SK-N-SH (cell line): ENCODE measurements at regions not wholly inside any gene's neighbourhood (a gene's known extent, or its start where the extent isn't known, plus 50 kb on each side); places are given as distances from the start of the nearest gene placed in this dataset.

Experiments used
- CTCF ChIA-PET: fragments of 300-600, 350-600 bp; formaldehyde crosslinking; extraction: SDS; loops from one replicate; lab custom pipeline; 2021; lab: Yijun Ruan, JAX
- POLR2A ChIA-PET: fragments of 350-600 bp; sonication (Branson Sonifier 250); formaldehyde crosslinking; extraction: SDS; loops from one replicate; lab custom pipeline; 2020; ENCODE audit warnings: antibody characterized with exemption, inconsistent platforms; lab: Yijun Ruan, JAX
- DNase-seq: peaks from one replicate; pipeline ENCODE4 v3.0.0; 2012
- H2AFZ ChIP-seq: fragments of 200-600 bp; sonication (generic); 2 replicates; pipeline ENCODE4 v1.8.1; 2016; ENCODE audit warnings: antibody characterized with exemption, mild to moderate bottlenecking, low read depth
- H3F3A ChIP-seq: fragments of 200-600 bp; sonication (generic); replicated peaks from 2 replicates; pipeline ENCODE3; 2016; ENCODE audit warnings: antibody characterized with exemption, mild to moderate bottlenecking; ENCODE audit not compliant: insufficient read depth
- H3K27ac ChIP-seq, 2 experiments: fragments of 200-500 bp in 1 of 2; fragments of 200-600 bp in 1 of 2; sonication (Bioruptor generic) in 1 of 2; sonication (generic), shearing (Covaris generic) in 1 of 2; 2 replicates each; pipeline versions ENCODE4 v1.5.1 to v1.6.1; 2014 to 2016; ENCODE audit warnings: low read depth in 2 of 2, inconsistent platforms in 1 of 2, low read length in 1 of 2, mild to moderate bottlenecking in 1 of 2, mixed read lengths in 1 of 2
- H3K27me3 ChIP-seq: fragments of 200-600 bp; sonication (generic), shearing (Covaris generic); 2 replicates; pipeline ENCODE4 v1.6.1; 2016; ENCODE audit warnings: mixed run types; ENCODE audit not compliant: insufficient read depth
- H3K36me3 ChIP-seq, 2 experiments: fragments of 200-500 bp in 1 of 2; fragments of 200-600 bp in 1 of 2; sonication (Bioruptor generic) in 1 of 2; sonication (generic) in 1 of 2; replicated peaks in 1 of 2; 2 replicates each; pipeline versions ENCODE3 to v1.5.1; 2014 to 2016; ENCODE audit warnings: low read length in 1 of 2, mild to moderate bottlenecking in 1 of 2; ENCODE audit not compliant: insufficient read depth in 2 of 2, control insufficient read depth in 1 of 2
- H3K4me1 ChIP-seq, 2 experiments: fragments of 200-500 bp in 1 of 2; fragments of 200-600 bp in 1 of 2; sonication (Bioruptor generic) in 1 of 2; sonication (generic), shearing (Covaris generic) in 1 of 2; 2 replicates each; pipeline versions ENCODE4 v1.5.1 to v1.6.1; 2014 to 2016; ENCODE audit warnings: low read depth in 1 of 2, low read length in 1 of 2, mixed run types in 1 of 2; ENCODE audit not compliant: insufficient read depth in 2 of 2, control insufficient read depth in 1 of 2
- H3K4me2 ChIP-seq: fragments of 200-600 bp; sonication (generic), shearing (Covaris generic); 2 replicates; pipeline ENCODE4 v1.6.1; 2017; ENCODE audit warnings: mixed run types
- H3K4me3 ChIP-seq, 2 experiments: fragments of 200-500 bp in 1 of 2; fragments of 200-600 bp in 1 of 2; sonication (Bioruptor generic) in 1 of 2; sonication (generic), shearing (Covaris generic) in 1 of 2; 2 replicates each; pipeline versions ENCODE4 v1.5.1 to v1.8.1; 2014 to 2016; ENCODE audit warnings: low read depth in 2 of 2, inconsistent platforms in 1 of 2, low read length in 1 of 2, mild to moderate bottlenecking in 1 of 2, mixed read lengths in 1 of 2, moderate library complexity in 1 of 2
- H3K79me2 ChIP-seq: fragments of 200-600 bp; sonication (generic); 2 replicates; pipeline ENCODE4 v1.8.1; 2017; ENCODE audit warnings: mild to moderate bottlenecking; ENCODE audit not compliant: insufficient read depth
- H3K9ac ChIP-seq: fragments of 200-600 bp; sonication (generic); 2 replicates; pipeline ENCODE4 v1.6.1; 2017; ENCODE audit warnings: mixed run types
- H3K9me2 ChIP-seq: fragments of 200-600 bp; sonication (generic); 2 replicates; pipeline ENCODE4 v1.6.1; 2017; ENCODE audit warnings: mixed run types
- H3K9me3 ChIP-seq: fragments of 200-600 bp; sonication (generic); 2 replicates; pipeline ENCODE4 v1.6.1; 2017; ENCODE audit warnings: mixed run types, mild to moderate bottlenecking, moderate library complexity
- H4K20me1 ChIP-seq: fragments of 200-600 bp; sonication (generic); 2 replicates; pipeline ENCODE4 v1.6.1; 2017; ENCODE audit warnings: mild to moderate bottlenecking, mixed run types; ENCODE audit not compliant: insufficient read depth
- CHD2 ChIP-seq: fragments of 150-350 bp; IDR thresholded peaks from 2 replicates; pipeline ENCODE4 v1.6.1; 2018; ENCODE audit warnings: low read length; ENCODE audit not compliant: partially characterized antibody
- EP300 ChIP-seq, 2 experiments: IDR thresholded peaks; 2 replicates each; pipeline versions ENCODE4 v1.4.0 to v1.6.1; 2012; ENCODE audit warnings: borderline replicate concordance in 1 of 2, low read depth in 1 of 2, low read length in 1 of 2
- FOSL2 ChIP-seq: IDR thresholded peaks from 2 replicates; pipeline ENCODE4 v1.4.0; 2012; ENCODE audit warnings: low read depth, mild to moderate bottlenecking, moderate library complexity, borderline replicate concordance
- FOXJ3 ChIP-seq: sonication (generic); formaldehyde crosslinking; IDR thresholded peaks from 2 replicates; pipeline ENCODE4 v1.5.1; 2020; ENCODE audit warnings: mild to moderate bottlenecking, missing genetic modification reagents
- FOXM1 ChIP-seq: IDR thresholded peaks from 2 replicates; pipeline ENCODE4 v1.4.0; 2012; ENCODE audit warnings: low read depth, mild to moderate bottlenecking
- GABPA ChIP-seq: IDR thresholded peaks from 2 replicates; pipeline ENCODE4 v1.4.0; 2012; ENCODE audit warnings: low read depth, mild to moderate bottlenecking
- GATA2 ChIP-seq: sonication (generic); formaldehyde crosslinking; IDR thresholded peaks from 2 replicates; pipeline ENCODE4 v1.5.0; 2020; ENCODE audit warnings: mild to moderate bottlenecking, missing genetic modification reagents
- JUND ChIP-seq: IDR thresholded peaks from 2 replicates; pipeline ENCODE4 v1.4.0; 2012
- MEF2A ChIP-seq: IDR thresholded peaks from 2 replicates; pipeline ENCODE4 v1.4.0; 2012; ENCODE audit warnings: low read depth, borderline replicate concordance
- NFIC ChIP-seq: IDR thresholded peaks from 2 replicates; pipeline ENCODE4 v1.4.0; 2012; ENCODE audit warnings: borderline replicate concordance
- POLR2AphosphoS5 ChIP-seq: IDR thresholded peaks from 2 replicates; pipeline ENCODE4 v1.6.1; 2012; ENCODE audit warnings: low read depth, low read length
- RAD21 ChIP-seq: IDR thresholded peaks from 2 replicates; pipeline ENCODE4 v1.6.1; 2012; ENCODE audit warnings: mild to moderate bottlenecking, low read length
- RCOR1 ChIP-seq: fragments of 150-350 bp; IDR thresholded peaks from 2 replicates; pipeline ENCODE4 v1.6.1; 2017; ENCODE audit warnings: antibody characterized with exemption, low read length
- RFX5 ChIP-seq: IDR thresholded peaks from 2 replicates; pipeline ENCODE4 v1.6.1; 2012; ENCODE audit warnings: mild to moderate bottlenecking, improper control_type of control experiment, low read length
- SMC3 ChIP-seq: IDR thresholded peaks from 2 replicates; pipeline ENCODE4 v1.6.1; 2012; ENCODE audit warnings: low read depth, low read length, improper control_type of control experiment
- TCF12 ChIP-seq: IDR thresholded peaks from 2 replicates; pipeline ENCODE4 v1.4.0; 2012
- TEAD4 ChIP-seq: IDR thresholded peaks from 2 replicates; pipeline ENCODE4 v1.4.0; 2012; ENCODE audit warnings: mild to moderate bottlenecking, borderline replicate concordance; ENCODE audit not compliant: insufficient read depth
- USF2 ChIP-seq: fragments of 150-350 bp; IDR thresholded peaks from 2 replicates; pipeline ENCODE4 v1.6.1; 2017; ENCODE audit warnings: antibody characterized with exemption, low read length, low read depth, borderline replicate concordance
- YY1 ChIP-seq: IDR thresholded peaks from 2 replicates; pipeline ENCODE4 v1.4.0; 2012; ENCODE audit warnings: low read depth, mild to moderate bottlenecking
- WGBS: methylation state at CpG from one replicate; pipeline ENCODE4 v1.1.6; 2017; ENCODE audit warnings: low lambda C conversion rate; 5-methylcytosine and 5-hydroxymethylcytosine counted together
- TF ChIP-seq, protein P1 (sequence below): fragments of 150-350 bp; IDR thresholded peaks from 2 replicates; pipeline ENCODE4 v1.6.1; 2016; ENCODE audit warnings: mild to moderate bottlenecking, low read depth, low read length
- TF ChIP-seq, protein P2 (sequence below): IDR thresholded peaks from 2 replicates; pipeline ENCODE4 v1.4.0; 2012; ENCODE audit warnings: low read depth
- TF ChIP-seq, protein P3 (sequence below): fragments of 200-600 bp; sonication (generic); IDR thresholded peaks from 2 replicates; pipeline ENCODE4 v1.6.1; 2017; ENCODE audit warnings: antibody characterized with exemption, mild to moderate bottlenecking, moderate library complexity

- Histone ChIP-seq H3K9me2 (no peaks in the 10 kb centered on the region), H3K27ac (no peak overlapping the region), H3K36me3 (no peaks in the 10 kb centered on the region), H3K27me3 (no peaks in the 10 kb centered on the region), H4K20me1 (no peaks in the 10 kb centered on the region), H3K4me1 (no peaks in the 10 kb centered on the region), H2AFZ (no peak overlapping the region), H3K4me2 (no peak overlapping the region), H3K4me3 (no peak overlapping the region), H3F3A (no peaks in the 10 kb centered on the region), H3K9me3 (no peaks in the 10 kb centered on the region), H3K9ac (no peak overlapping the region), H3K79me2 (no peaks in the 10 kb centered on the region)
- DNase-seq: no peak
- POLR2A ChIA-PET: no interaction called here
- 8% methylated on average over 4 of the region's 4 CpGs for WGBS
- TF ChIP-seq RAD21 (no peak), USF2 (no peak), FOSL2 (no peak), FOXM1 (no peak), GABPA (no peak), GATA2 (CRISPR knock-in tag) (no peak), SMC3 (no peak), POLR2AphosphoS5 (no peak), RCOR1 (no peak), RFX5 (no peak)
- TF ChIP-seq, protein P1, sequence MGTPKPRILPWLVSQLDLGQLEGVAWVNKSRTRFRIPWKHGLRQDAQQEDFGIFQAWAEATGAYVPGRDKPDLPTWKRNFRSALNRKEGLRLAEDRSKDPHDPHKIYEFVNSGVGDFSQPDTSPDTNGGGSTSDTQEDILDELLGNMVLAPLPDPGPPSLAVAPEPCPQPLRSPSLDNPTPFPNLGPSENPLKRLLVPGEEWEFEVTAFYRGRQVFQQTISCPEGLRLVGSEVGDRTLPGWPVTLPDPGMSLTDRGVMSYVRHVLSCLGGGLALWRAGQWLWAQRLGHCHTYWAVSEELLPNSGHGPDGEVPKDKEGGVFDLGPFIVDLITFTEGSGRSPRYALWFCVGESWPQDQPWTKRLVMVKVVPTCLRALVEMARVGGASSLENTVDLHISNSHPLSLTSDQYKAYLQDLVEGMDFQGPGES: no peak
- TF ChIP-seq, protein P2, sequence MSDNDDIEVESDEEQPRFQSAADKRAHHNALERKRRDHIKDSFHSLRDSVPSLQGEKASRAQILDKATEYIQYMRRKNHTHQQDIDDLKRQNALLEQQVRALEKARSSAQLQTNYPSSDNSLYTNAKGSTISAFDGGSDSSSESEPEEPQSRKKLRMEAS: no peak
- CTCF ChIA-PET: no interaction called here
Measured at GRCh38 chr13:18956473-18957078, 225.0 kb downstream of the TUBA3C start.

DNA sequence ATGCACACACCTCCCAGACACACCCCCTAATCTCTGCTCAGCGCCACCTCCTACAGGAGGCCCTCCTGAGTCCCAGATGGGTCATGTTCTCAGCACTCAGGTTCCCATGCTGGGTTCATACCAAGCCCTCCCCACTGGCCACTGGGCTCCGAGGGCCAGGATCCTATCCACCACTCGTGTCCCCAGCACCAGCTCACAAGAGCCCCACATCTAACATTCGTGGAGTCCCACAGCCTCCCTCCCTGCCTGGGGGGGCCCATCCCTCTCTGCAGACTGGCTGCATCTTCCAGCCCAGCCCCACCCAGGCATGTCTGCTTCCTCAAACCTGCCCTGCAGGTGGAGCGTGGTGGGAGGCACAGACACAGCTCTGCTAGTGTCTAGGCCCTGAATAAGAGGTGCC is 227.4 kb downstream of the TUBA3C start:
- POLR2A ChIA-PET: no interaction called here
- TF ChIP-seq GABPA: no peak
- no peak for TF ChIP-seq CHD2
- TF ChIP-seq, protein P1: no peak
- TF ChIP-seq YY1: no peak
- TF ChIP-seq MEF2A: no peak
- TF ChIP-seq EP300 (IDR thresholded peaks at IDR 0.05; ENCODE audit: borderline replicate concordance in 1 of 2, low read depth in 1 of 2, low read length in 1 of 2): no peak
- TF ChIP-seq NFIC: no peak
- no peak for TF ChIP-seq FOXM1
- no peak for TF ChIP-seq TCF12
- no peak for TF ChIP-seq POLR2AphosphoS5
- TF ChIP-seq, protein P3, sequence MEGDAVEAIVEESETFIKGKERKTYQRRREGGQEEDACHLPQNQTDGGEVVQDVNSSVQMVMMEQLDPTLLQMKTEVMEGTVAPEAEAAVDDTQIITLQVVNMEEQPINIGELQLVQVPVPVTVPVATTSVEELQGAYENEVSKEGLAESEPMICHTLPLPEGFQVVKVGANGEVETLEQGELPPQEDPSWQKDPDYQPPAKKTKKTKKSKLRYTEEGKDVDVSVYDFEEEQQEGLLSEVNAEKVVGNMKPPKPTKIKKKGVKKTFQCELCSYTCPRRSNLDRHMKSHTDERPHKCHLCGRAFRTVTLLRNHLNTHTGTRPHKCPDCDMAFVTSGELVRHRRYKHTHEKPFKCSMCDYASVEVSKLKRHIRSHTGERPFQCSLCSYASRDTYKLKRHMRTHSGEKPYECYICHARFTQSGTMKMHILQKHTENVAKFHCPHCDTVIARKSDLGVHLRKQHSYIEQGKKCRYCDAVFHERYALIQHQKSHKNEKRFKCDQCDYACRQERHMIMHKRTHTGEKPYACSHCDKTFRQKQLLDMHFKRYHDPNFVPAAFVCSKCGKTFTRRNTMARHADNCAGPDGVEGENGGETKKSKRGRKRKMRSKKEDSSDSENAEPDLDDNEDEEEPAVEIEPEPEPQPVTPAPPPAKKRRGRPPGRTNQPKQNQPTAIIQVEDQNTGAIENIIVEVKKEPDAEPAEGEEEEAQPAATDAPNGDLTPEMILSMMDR: no peak
- no peak for TF ChIP-seq JUND
- no peak for TF ChIP-seq TEAD4
- TF ChIP-seq FOXJ3: no peak

More for the DNA sequence above, 227.4 kb downstream of the TUBA3C start:
- Histone ChIP-seq H4K20me1 (no peaks in the 10 kb centered on the region), H3K36me3 (no peaks in the 10 kb centered on the region), H3K27me3 (no peaks in the 10 kb centered on the region), H3K9ac (no peak overlapping the region), H3K4me2 (no peak overlapping the region), H3F3A (no peaks in the 10 kb centered on the region), H3K9me2 (no peaks in the 10 kb centered on the region), H3K79me2 (no peaks in the 10 kb centered on the region), H3K4me3 (no peak overlapping the region), H3K4me1 (no peaks in the 10 kb centered on the region), H2AFZ (no peak overlapping the region), H3K9me3 (no peaks in the 10 kb centered on the region), H3K27ac (no peak overlapping the region)
- CTCF ChIA-PET: no interaction called here
- WGBS: 3% methylated on average over 5 of the region's 5 CpGs
- no peak for DNase-seq
